ENCODE measurements at regions not wholly inside any gene's neighbourhood (a gene's known extent, or its start where the extent isn't known, plus 50 kb on each side); places are given as distances from the start of the nearest gene placed in this dataset.
"Not testable (repeated sequence)": the region's sequence is repeated elsewhere in the genome, so short reads cannot be mapped to it uniquely, and the experiment has no call there.

GRCh38 chr2:111309231-111310075 lies 188.7 kb downstream of the BCL2L11 start:
- H3K27me3 ChIP-seq (ENCODE audit: insufficient read depth, poor library complexity, severe bottlenecking); H3K27ac ChIP-seq (replicated peaks); DNase-seq (ENCODE audit: low read depth in 1 of 2, low spot score in 1 of 2); H3K4me3 ChIP-seq (replicated peaks; ENCODE audit: insufficient read depth, low read length): not testable (repeated sequence)

GRCh38 chr2:111310395-111310794 lies 189.7 kb downstream of the BCL2L11 start:
- DNase-seq (ENCODE audit: low read depth in 1 of 2, low spot score in 1 of 2): peak in 1 of 2 experiments; percentile 19
- H3K27me3 ChIP-seq (ENCODE audit: insufficient read depth, poor library complexity, severe bottlenecking); H3K27ac ChIP-seq (replicated peaks); H3K4me3 ChIP-seq (replicated peaks; ENCODE audit: insufficient read depth, low read length): not testable (repeated sequence)

DNA sequence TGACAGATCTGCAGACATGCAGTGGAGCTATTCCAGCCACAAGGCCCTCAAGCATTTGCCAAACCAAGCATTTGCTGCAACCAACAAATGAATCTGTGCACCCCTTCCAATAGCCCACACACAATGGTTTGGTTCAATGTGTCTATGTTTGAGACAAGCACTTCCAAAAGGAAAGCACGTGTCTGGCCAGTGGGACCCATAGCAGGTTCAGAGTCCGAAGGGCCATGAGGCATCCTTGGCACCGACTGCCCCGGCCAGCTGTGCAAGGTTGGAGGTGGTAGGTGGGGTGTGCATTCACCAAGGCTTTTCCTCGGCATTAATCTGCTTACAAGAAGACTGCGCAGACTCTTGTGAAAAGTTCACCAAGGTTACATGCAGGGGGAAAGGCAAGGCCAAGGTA lies 190.9 kb downstream of the BCL2L11 start:
- DNase-seq (ENCODE audit: low read depth in 1 of 2, low spot score in 1 of 2); H3K4me3 ChIP-seq (replicated peaks; ENCODE audit: insufficient read depth, low read length); H3K27ac ChIP-seq (replicated peaks); H3K27me3 ChIP-seq (ENCODE audit: insufficient read depth, poor library complexity, severe bottlenecking): not testable (repeated sequence)

DNA sequence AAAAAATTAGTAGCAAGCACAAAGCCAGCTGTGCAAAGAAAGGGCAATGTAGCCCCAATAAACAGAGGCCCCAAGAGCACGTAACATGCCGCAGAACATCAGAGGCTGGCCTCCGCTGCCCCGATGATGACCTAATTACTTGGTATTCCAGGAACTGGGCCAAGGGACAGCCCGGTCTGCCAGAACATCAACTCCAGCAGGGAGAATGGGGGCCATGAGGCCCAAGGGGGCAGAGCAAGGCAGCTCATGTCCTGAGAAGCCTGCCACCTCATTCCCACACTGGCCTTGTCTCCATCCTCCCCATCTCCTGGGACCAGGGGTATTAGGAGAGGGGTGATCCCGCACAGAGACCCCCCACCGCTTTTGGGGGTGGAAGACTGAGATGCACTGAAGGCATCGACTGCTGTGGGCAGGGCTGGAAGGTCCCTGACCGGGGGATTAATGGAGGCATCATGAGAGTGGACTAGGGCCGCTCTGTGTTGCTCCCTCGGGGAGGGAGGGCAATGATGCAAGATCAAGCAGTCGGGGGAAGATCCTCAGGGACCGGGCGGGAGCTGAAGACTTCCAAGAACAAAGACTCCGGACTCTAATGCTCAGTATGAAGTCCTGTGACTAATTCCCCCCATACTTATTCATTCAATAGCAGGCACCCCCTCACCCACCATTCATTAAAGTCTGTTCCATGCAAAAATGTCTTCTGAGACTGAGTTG lies 192.3 kb downstream of the BCL2L11 start:
- not testable (repeated sequence) for H3K27me3 ChIP-seq (ENCODE audit: insufficient read depth, poor library complexity, severe bottlenecking); H3K4me3 ChIP-seq (replicated peaks; ENCODE audit: insufficient read depth, low read length); DNase-seq (ENCODE audit: low read depth in 1 of 2, low spot score in 1 of 2); H3K27ac ChIP-seq (replicated peaks)

DNA sequence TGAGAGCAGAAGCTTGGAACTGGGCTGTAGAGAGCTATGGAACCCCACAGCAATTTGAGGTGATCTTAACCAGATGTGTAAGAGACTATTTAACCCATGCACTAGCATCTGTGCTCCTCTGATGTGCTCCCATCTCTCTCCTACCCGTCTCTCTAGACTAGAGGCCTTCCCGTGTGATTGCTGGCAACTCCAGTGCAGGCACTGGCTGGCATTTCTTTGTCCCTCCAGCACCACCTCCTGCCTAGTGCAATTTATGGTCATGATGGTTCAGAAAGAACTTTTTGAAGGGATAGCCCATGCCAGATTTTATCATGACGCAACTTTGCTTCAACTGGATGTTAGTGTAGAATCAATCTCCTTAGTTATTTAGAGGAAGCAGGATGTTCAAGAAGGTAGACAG lies 193.0 kb downstream of the BCL2L11 start:
- not testable (repeated sequence) for H3K4me3 ChIP-seq (replicated peaks; ENCODE audit: insufficient read depth, low read length); H3K27me3 ChIP-seq (ENCODE audit: insufficient read depth, poor library complexity, severe bottlenecking); H3K27ac ChIP-seq (replicated peaks); DNase-seq (ENCODE audit: low read depth in 1 of 2, low spot score in 1 of 2)

- not testable (repeated sequence) for H3K27ac ChIP-seq (replicated peaks); DNase-seq (ENCODE audit: low read depth in 1 of 2, low spot score in 1 of 2); H3K27me3 ChIP-seq (ENCODE audit: insufficient read depth, poor library complexity, severe bottlenecking); H3K4me3 ChIP-seq (replicated peaks; ENCODE audit: insufficient read depth, low read length)
Measured at GRCh38 chr2:111315188-111315917, 194.6 kb downstream of the BCL2L11 start.

- H3K27ac ChIP-seq (replicated peaks); H3K4me3 ChIP-seq (replicated peaks; ENCODE audit: insufficient read depth, low read length); H3K27me3 ChIP-seq (ENCODE audit: insufficient read depth, poor library complexity, severe bottlenecking); DNase-seq (ENCODE audit: low read depth in 1 of 2, low spot score in 1 of 2): not testable (repeated sequence)
Measured at GRCh38 chr2:111316221-111316741, 195.6 kb downstream of the BCL2L11 start.

DNA sequence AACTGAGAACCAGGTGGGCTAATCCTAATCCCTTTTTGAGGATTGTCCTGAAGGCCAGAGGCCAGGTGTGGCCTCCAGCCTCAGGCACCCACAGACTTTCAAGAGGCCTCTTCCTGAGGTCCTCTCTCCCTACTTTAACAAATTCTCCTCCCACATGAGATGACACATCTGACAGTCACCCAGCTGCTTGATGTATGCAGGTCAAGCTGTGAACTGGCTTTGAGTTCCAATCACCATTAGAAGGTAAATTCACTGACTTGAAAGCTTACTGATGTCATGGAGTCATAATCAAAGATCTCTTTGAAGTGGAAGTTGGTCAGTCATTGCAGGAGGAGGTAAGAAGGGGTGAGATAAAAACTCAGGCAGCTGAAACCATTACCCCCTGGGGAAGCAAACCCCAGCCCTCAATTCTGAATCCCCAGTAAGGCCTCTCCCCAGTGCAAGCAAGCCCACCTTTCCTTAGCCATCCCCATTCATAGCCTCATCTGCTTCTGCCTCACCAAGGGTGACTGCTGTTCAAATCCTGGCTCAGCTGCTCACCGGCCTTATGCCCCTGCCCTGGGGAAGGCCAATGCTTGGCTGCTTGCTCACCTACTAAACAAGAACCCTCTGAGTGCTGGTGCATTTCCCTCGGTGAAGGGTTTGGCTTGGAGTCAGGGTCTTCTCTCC lies 196.3 kb downstream of the BCL2L11 start:
- H3K4me3 ChIP-seq (replicated peaks; ENCODE audit: insufficient read depth, low read length); H3K27ac ChIP-seq (replicated peaks); H3K27me3 ChIP-seq (ENCODE audit: insufficient read depth, poor library complexity, severe bottlenecking); DNase-seq (ENCODE audit: low read depth in 1 of 2, low spot score in 1 of 2): not testable (repeated sequence)

GRCh38 chr2:111319552-111319951 lies 198.8 kb downstream of the BCL2L11 start:
- H3K27me3 ChIP-seq (ENCODE audit: insufficient read depth, poor library complexity, severe bottlenecking); DNase-seq (ENCODE audit: low read depth in 1 of 2, low spot score in 1 of 2); H3K27ac ChIP-seq (replicated peaks); H3K4me3 ChIP-seq (replicated peaks; ENCODE audit: insufficient read depth, low read length): not testable (repeated sequence)

- H3K27me3 ChIP-seq (ENCODE audit: insufficient read depth, poor library complexity, severe bottlenecking); H3K27ac ChIP-seq (replicated peaks); H3K4me3 ChIP-seq (replicated peaks; ENCODE audit: insufficient read depth, low read length): not testable (repeated sequence)
- peak in 1 of 2 experiments; percentile 12 for DNase-seq (ENCODE audit: low read depth in 1 of 2, low spot score in 1 of 2)
- peak; percentile 46; the same call in 1 of the 2 replicates for TF ChIP-seq SPI1 (IDR thresholded peaks at IDR 0.05; ENCODE audit: borderline replicate concordance, low read depth)
Measured at GRCh38 chr2:111320264-111320663, 199.6 kb downstream of the BCL2L11 start.

- peak in 1 of 2 experiments; percentile 24 for DNase-seq (ENCODE audit: low read depth in 1 of 2, low spot score in 1 of 2)
- H3K4me3 ChIP-seq (replicated peaks; ENCODE audit: insufficient read depth, low read length); H3K27me3 ChIP-seq (ENCODE audit: insufficient read depth, poor library complexity, severe bottlenecking); H3K27ac ChIP-seq (replicated peaks): not testable (repeated sequence)
Measured at GRCh38 chr2:111320965-111321364, 200.3 kb downstream of the BCL2L11 start.

- DNase-seq (ENCODE audit: low read depth in 1 of 2, low spot score in 1 of 2); H3K27me3 ChIP-seq (ENCODE audit: insufficient read depth, poor library complexity, severe bottlenecking); H3K27ac ChIP-seq (replicated peaks); H3K4me3 ChIP-seq (replicated peaks; ENCODE audit: insufficient read depth, low read length): not testable (repeated sequence)
Measured at GRCh38 chr2:111323384-111323783, 202.7 kb downstream of the BCL2L11 start.

GRCh38 chr2:111327726-111328125 lies 207.0 kb downstream of the BCL2L11 start:
- not testable (repeated sequence) for H3K27me3 ChIP-seq (ENCODE audit: insufficient read depth, poor library complexity, severe bottlenecking); DNase-seq (ENCODE audit: low read depth in 1 of 2, low spot score in 1 of 2); H3K4me3 ChIP-seq (replicated peaks; ENCODE audit: insufficient read depth, low read length); H3K27ac ChIP-seq (replicated peaks)

- not testable (repeated sequence) for H3K27ac ChIP-seq (replicated peaks); DNase-seq (ENCODE audit: low read depth in 1 of 2, low spot score in 1 of 2); H3K4me3 ChIP-seq (replicated peaks; ENCODE audit: insufficient read depth, low read length); H3K27me3 ChIP-seq (ENCODE audit: insufficient read depth, poor library complexity, severe bottlenecking)
Measured at GRCh38 chr2:111329309-111329708, 208.6 kb downstream of the BCL2L11 start.
